ENCODE measurements at regions not wholly inside any gene's neighbourhood (a gene's known extent, or its start where the extent isn't known, plus 50 kb on each side); places are given as distances from the start of the nearest gene placed in this dataset.

GRCh38 chr2:28694364-28694763 lies 57.3 kb upstream of the PPP1CB start:
- no peak for DNase-seq

GRCh38 chr2:28695245-28695647 lies 56.4 kb upstream of the PPP1CB start:
- peak; percentile 68 for DNase-seq

DNA sequence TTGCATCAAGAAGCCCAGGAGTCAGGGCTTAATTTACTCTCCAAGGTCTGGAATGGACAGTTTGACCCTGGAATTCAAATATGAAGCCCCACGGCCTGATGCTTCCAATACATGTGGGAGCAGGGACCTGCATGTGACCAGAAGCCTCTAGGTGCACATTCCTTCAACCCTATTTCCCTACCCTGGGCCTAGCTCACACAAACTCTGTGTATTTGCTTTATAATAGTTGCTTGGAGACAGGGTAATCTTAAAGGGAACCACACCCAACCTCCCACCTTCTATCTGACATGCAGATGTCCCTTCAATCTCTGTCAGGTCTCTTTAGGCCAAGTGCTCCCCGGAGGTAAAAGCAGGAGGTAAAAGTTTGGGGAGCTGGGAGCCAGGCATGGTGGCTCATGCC lies 55.4 kb upstream of the PPP1CB start:
- DNase-seq = no peak

GRCh38 chr2:28697602-28698149 lies 54.0 kb upstream of the PPP1CB start:
- no peak for DNase-seq

- DNase-seq = no peak
Measured at GRCh38 chr2:28698545-28698944, 53.1 kb upstream of the PPP1CB start.
